ENCODE measurements at regions not wholly inside any gene's neighbourhood (a gene's known extent, or its start where the extent isn't known, plus 50 kb on each side); places are given as distances from the start of the nearest gene placed in this dataset.

GRCh38 chr2:236747426-236747825, 177.8 kb downstream of the ACKR3 start:
- Histone ChIP-seq H3K9me3 (no peaks in the 10 kb centered on the region), H3K27ac (no peak overlapping the region), H3K27me3 (no peaks in the 10 kb centered on the region), H3K4me1 (ENCODE audit: insufficient read depth) (no peaks in the 10 kb centered on the region), H3K4me3 (no peak overlapping the region), H3K36me3 (no peaks in the 10 kb centered on the region)
- intact Hi-C loops (cut with DNase I), result no loop called here
- DNase-seq, result no peak
- TF ChIP-seq, protein P1, sequence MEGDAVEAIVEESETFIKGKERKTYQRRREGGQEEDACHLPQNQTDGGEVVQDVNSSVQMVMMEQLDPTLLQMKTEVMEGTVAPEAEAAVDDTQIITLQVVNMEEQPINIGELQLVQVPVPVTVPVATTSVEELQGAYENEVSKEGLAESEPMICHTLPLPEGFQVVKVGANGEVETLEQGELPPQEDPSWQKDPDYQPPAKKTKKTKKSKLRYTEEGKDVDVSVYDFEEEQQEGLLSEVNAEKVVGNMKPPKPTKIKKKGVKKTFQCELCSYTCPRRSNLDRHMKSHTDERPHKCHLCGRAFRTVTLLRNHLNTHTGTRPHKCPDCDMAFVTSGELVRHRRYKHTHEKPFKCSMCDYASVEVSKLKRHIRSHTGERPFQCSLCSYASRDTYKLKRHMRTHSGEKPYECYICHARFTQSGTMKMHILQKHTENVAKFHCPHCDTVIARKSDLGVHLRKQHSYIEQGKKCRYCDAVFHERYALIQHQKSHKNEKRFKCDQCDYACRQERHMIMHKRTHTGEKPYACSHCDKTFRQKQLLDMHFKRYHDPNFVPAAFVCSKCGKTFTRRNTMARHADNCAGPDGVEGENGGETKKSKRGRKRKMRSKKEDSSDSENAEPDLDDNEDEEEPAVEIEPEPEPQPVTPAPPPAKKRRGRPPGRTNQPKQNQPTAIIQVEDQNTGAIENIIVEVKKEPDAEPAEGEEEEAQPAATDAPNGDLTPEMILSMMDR (IDR thresholded peaks at IDR 0.05), result no peak
- TF ChIP-seq POLR2A (IDR thresholded peaks at IDR 0.05) (no peak), EP300 (IDR thresholded peaks at IDR 0.05) (no peak)
- WGBS, 3 donors, result 86 to 90% (median 86%) methylated on average over 7 of the region's 7 CpGs

GRCh38 chr2:236747925-236748324, 178.3 kb downstream of the ACKR3 start:
- Histone ChIP-seq H3K36me3 (no peaks in the 10 kb centered on the region), H3K9me3 (no peaks in the 10 kb centered on the region), H3K4me3 (no peak overlapping the region), H3K4me1 (ENCODE audit: insufficient read depth) (no peaks in the 10 kb centered on the region), H3K27ac (no peak overlapping the region), H3K27me3 (no peaks in the 10 kb centered on the region)
- intact Hi-C loops (cut with DNase I), result no loop called here
- DNase-seq, result no peak
- TF ChIP-seq EP300 (IDR thresholded peaks at IDR 0.05), result no peak
- TF ChIP-seq, protein P1 (IDR thresholded peaks at IDR 0.05), result no peak
- no peak for TF ChIP-seq POLR2A (IDR thresholded peaks at IDR 0.05)
- WGBS, 3 donors, result 95 to 98% (median 97%) methylated on average over 5 of the region's 5 CpGs

GRCh38 chr2:236748385-236748784, 178.8 kb downstream of the ACKR3 start:
- Histone ChIP-seq H3K4me1 (ENCODE audit: insufficient read depth) (no peaks in the 10 kb centered on the region), H3K27ac (no peak overlapping the region), H3K36me3 (no peaks in the 10 kb centered on the region), H3K9me3 (no peaks in the 10 kb centered on the region), H3K4me3 (no peak overlapping the region), H3K27me3 (no peaks in the 10 kb centered on the region)
- intact Hi-C loops (cut with DNase I), result no loop called here
- WGBS, 3 donors, result 74 to 85% (median 83%) methylated on average over 9 of the region's 9 CpGs
- DNase-seq, result no peak
- no peak for TF ChIP-seq POLR2A (IDR thresholded peaks at IDR 0.05)

DNA sequence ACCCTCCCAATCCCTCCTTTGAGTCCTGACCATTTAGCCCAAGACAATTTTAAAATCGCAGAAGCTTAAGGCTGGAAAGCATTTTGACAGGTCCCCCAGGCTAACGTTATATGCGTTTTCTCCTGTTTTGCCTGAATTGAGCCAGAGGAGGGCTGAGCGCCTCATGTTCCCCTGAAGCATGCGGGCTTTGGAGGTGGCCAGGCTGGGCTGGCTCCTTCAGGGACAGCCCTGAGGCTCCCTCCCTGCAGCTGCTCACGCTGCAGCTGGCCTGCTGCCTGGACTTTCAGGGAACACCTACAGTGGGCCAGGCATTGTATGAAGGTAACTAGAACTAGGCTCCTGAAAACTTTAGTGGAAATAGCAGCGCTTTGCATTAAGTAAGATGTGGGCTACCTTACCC, 179.2 kb downstream of the ACKR3 start:
- no peak for DNase-seq
- WGBS, 3 donors, result 50 to 63% (median 61%) methylated on average over 7 of the region's 7 CpGs
- Histone ChIP-seq H3K4me1 (ENCODE audit: insufficient read depth) (no peaks in the 10 kb centered on the region), H3K36me3 (no peaks in the 10 kb centered on the region), H3K27me3 (no peaks in the 10 kb centered on the region), H3K4me3 (no peak overlapping the region), H3K27ac (no peak overlapping the region), H3K9me3 (no peaks in the 10 kb centered on the region)
- intact Hi-C loops (cut with DNase I), result no loop called here
- TF ChIP-seq POLR2A (IDR thresholded peaks at IDR 0.05), result no peak
- no peak for TF ChIP-seq EP300 (IDR thresholded peaks at IDR 0.05)
- TF ChIP-seq, protein P1 (IDR thresholded peaks at IDR 0.05), result no peak

GRCh38 chr2:236749346-236749745, 179.7 kb downstream of the ACKR3 start:
- WGBS, 3 donors, result 73 to 79% (median 74%) methylated on average over 4 of the region's 4 CpGs
- Histone ChIP-seq H3K9me3 (no peaks in the 10 kb centered on the region), H3K27ac (no peak overlapping the region), H3K4me1 (ENCODE audit: insufficient read depth) (no peaks in the 10 kb centered on the region), H3K4me3 (no peak overlapping the region), H3K36me3 (no peaks in the 10 kb centered on the region), H3K27me3 (no peaks in the 10 kb centered on the region)
- no peak for DNase-seq
- TF ChIP-seq, protein P1 (IDR thresholded peaks at IDR 0.05), result no peak
- TF ChIP-seq EP300 (IDR thresholded peaks at IDR 0.05), result no peak
- no peak for TF ChIP-seq POLR2A (IDR thresholded peaks at IDR 0.05)
- intact Hi-C loops (cut with DNase I), result no loop called here

Data from ovary (tissue), 7 donors.